BE2C (cell line): ENCODE measurements at regions not wholly inside any gene's neighbourhood (a gene's known extent, or its start where the extent isn't known, plus 50 kb on each side); places are given as distances from the start of the nearest gene placed in this dataset.

Experiments
- DNase-seq: peaks from one replicate; pipeline ENCODE4 v3.0.0-alpha.2; 2020
- H3K27me3 ChIP-seq: fragments of 250-450 bp; sonication (Bioruptor Pico); 2 replicates; pipeline ENCODE4 v1.5.1; 2020; ENCODE audit warnings: mild to moderate bottlenecking
- H3K36me3 ChIP-seq: fragments of 250-450 bp; sonication (Bioruptor Pico); 2 replicates; pipeline ENCODE4 v1.5.1; 2020; ENCODE audit warnings: mild to moderate bottlenecking
- H3K4me1 ChIP-seq: fragments of 250-450 bp; sonication (Bioruptor Pico); 2 replicates; pipeline ENCODE4 v1.5.1; 2020
- H3K4me3 ChIP-seq: 2 replicates; pipeline ENCODE4 v1.5.1; 2011; ENCODE audit warnings: low read depth, low read length
- H3K9me3 ChIP-seq: fragments of 250-450 bp; sonication (Bioruptor Pico); 2 replicates; pipeline ENCODE4 v1.5.1; 2020
- TF ChIP-seq, protein P1 (sequence below): IDR thresholded peaks from 2 replicates; pipeline ENCODE4 v1.5.1; 2012; ENCODE audit warnings: mild to moderate bottlenecking, low read depth, low read length

DNA sequence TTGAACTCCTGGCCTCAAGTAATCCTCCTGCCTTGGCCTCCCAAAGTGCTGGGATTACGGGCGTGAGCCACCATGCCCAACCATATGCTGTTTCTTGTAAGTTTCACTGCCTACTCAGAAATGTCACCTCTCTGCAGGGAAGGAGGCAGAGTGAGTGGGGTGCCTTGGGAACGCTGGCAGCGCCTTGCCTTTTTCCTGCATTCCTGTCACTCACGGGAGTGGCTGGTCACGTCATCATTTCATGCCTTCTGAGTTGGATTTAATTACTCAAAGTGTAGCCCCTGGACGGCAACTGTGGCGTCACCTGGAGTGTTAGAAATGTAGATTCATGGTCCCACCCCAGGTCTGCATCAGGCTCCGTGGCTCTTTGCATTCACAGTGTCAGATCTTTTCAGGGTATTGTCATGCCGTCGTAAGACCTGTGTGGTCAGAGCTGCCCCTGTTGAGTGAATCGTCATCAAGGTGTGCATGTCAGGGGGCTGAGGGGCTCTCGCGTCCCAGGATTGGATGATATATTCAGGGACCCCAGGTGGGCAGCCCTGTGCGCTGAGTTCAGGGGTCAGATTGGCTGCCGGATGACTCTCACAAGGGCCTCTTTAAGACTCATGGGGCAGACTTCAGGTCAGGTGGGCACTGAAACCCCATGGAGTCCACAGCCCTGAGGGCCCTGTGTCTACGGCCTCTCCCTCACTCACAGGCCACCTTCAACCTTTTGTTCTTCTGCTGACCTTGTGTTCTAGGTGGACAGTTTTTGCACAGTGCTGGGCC, 65.9 kb upstream of the KLHL25 start:
- Histone ChIP-seq H3K4me1 (no peaks in the 10 kb centered on the region), H3K9me3 (no peaks in the 10 kb centered on the region), H3K36me3 (no peaks in the 10 kb centered on the region), H3K4me3 (no peak overlapping the region), H3K27me3 (peaks cover 26% of the 10 kb centered on the region)
- no peak for DNase-seq
- TF ChIP-seq, protein P1, sequence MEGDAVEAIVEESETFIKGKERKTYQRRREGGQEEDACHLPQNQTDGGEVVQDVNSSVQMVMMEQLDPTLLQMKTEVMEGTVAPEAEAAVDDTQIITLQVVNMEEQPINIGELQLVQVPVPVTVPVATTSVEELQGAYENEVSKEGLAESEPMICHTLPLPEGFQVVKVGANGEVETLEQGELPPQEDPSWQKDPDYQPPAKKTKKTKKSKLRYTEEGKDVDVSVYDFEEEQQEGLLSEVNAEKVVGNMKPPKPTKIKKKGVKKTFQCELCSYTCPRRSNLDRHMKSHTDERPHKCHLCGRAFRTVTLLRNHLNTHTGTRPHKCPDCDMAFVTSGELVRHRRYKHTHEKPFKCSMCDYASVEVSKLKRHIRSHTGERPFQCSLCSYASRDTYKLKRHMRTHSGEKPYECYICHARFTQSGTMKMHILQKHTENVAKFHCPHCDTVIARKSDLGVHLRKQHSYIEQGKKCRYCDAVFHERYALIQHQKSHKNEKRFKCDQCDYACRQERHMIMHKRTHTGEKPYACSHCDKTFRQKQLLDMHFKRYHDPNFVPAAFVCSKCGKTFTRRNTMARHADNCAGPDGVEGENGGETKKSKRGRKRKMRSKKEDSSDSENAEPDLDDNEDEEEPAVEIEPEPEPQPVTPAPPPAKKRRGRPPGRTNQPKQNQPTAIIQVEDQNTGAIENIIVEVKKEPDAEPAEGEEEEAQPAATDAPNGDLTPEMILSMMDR, result no peak

DNA sequence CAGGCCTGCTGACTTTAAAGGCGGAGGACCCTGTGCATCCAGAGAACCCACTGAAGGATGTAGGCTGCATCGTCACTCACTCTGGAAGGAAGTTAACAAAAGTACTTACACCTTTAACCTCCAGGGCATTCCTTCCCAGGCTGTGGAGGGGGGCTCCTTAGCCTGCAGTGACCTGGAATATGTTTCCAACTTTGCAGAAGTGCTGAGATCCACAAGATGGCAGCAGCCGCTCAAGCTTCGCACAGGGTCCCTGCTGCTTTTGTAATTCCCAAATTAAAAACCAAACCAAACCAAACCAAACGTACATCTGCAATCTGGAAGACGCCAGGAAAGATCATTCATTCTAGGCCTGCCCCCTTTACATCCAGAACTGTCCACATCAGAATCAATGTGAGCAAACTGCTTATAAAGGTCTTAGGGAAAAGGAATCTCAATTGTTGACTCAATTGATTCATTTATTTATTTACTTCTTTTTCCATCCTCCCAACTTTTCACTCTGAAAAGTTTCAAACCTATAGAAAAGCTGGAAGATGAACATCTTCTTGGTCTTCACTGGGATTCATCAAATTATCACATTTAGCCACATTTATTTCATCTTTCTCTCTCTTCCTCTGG, 70.5 kb upstream of the KLHL25 start:
- Histone ChIP-seq H3K4me1 (no peaks in the 10 kb centered on the region), H3K27me3 (peaks cover 21% of the 10 kb centered on the region), H3K4me3 (no peak overlapping the region), H3K36me3 (no peaks in the 10 kb centered on the region), H3K9me3 (no peaks in the 10 kb centered on the region)
- DNase-seq, result peak; percentile 54
- TF ChIP-seq, protein P1, result peak; percentile 83

DNA sequence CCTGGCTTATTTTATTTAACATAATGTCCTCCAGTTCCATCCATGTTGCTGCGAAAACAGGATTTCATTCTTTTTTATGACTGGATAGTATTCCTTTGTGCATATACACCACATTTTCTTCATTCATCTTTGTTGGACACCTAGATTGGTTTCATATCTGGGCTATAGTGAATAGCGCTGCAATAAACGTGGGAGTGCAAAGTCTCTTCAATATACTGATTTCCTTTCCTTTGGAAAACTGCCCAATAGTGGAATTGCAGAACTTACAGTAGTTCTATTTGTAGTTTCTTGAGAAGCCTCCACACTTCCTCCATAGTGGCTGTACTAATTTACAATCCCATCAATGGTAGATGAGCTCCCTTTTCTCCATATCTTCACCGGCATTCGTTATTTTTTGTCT, 72.5 kb upstream of the KLHL25 start:
- no peak for DNase-seq
- TF ChIP-seq, protein P1, result no peak
- H3K36me3 ChIP-seq, result no peaks in the 10 kb centered on the region
- H3K9me3 ChIP-seq, result no peaks in the 10 kb centered on the region; the same call in 1 of the 2 replicates
- no peaks in the 10 kb centered on the region for H3K4me1 ChIP-seq
- no peak overlapping the region for H3K4me3 ChIP-seq
- peaks cover 22% of the 10 kb centered on the region for H3K27me3 ChIP-seq

DNA sequence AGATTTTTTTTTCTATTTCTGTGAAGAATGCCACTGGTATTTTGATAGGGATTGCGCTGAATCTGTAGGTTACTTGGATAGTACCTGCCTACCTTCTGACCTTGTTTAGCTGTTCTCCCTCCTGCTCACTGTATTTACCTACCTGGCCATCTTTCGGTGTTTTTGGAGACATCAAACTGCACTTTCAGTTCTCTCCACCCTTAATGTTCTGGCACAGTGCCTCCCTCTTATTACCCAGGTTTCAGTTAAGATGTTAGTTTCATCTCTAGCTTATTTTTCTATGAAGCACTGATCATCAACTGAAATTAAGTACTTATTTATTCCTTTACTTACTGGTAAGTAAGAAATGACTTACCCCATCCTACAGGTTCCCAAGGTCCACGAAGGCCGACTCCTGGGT, 74.4 kb upstream of the KLHL25 start:
- Histone ChIP-seq H3K9me3 (no peaks in the 10 kb centered on the region; the same call in 1 of the 2 replicates), H3K27me3 (peaks cover 19% of the 10 kb centered on the region), H3K4me3 (no peak overlapping the region), H3K36me3 (no peaks in the 10 kb centered on the region), H3K4me1 (no peaks in the 10 kb centered on the region)
- TF ChIP-seq, protein P1, result no peak
- DNase-seq, result no peak

DNA sequence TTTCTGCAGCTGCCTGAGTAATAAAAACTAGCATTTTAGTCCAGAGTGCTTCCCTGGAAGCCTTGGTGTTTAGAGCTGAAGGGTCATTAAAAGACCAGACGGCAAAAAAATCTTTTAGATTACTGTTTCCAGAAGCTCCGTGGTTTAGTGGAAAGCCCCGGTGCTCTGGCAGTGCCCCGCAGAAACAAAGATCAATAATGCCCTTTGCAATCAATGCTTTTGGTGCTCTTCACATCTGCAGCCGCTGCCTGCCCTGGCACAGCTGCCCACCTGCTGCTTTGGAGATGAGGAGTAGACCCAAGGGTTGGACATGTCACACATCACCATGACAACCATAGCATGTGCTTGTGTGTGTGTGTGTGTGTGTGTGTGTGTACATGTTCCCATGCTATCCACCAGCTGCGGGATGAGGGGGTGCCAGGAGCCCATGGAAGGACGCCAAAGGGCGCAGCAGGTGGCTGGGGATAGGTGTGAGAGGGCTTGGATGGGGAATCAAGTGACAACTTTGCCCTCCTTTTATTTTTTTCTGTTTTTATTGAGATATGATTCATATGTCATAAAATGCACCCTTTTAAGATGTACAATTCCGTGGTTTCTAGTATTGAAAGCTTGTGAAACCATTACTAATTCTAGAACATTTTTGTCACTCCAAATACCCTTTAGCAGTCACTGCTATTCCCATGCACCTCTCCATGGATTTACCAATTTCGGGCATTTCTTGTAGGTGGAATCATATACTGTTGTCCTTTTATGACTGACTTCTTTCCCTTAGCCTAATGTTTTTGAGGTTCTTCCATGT, 75.7 kb upstream of the KLHL25 start:
- Histone ChIP-seq H3K4me1 (no peaks in the 10 kb centered on the region), H3K27me3 (peaks cover 19% of the 10 kb centered on the region), H3K4me3 (no peak overlapping the region), H3K36me3 (no peaks in the 10 kb centered on the region), H3K9me3 (no peaks in the 10 kb centered on the region; the same call in 1 of the 2 replicates)
- TF ChIP-seq, protein P1, result no peak
- no peak for DNase-seq

DNA sequence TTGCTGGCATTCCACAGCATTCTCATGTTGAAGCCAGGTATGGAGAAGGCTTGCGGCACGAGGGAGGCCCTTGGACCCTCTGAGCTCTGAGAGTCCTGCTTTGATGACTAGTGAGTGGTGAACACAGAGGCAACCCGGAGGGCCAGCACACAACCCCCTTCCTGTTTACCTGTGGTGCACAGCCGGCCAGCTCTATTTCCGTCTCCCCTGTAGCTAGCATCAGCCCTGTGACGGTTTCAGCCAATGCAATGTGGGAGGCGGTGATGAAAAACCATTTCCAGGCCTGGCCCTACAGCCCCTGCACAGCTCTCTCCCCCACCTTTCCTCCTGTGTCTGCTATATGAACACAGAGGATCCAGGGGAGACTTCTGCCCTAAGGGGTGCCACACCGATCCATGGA, 76.8 kb upstream of the KLHL25 start:
- TF ChIP-seq, protein P1, result no peak
- Histone ChIP-seq H3K36me3 (no peaks in the 10 kb centered on the region), H3K4me1 (no peaks in the 10 kb centered on the region), H3K4me3 (no peak overlapping the region), H3K9me3 (no peaks in the 10 kb centered on the region; the same call in 1 of the 2 replicates), H3K27me3 (peaks cover 28% of the 10 kb centered on the region)
- DNase-seq, result no peak
